Stomach (tissue), 4 donors: ENCODE measurements at regions not wholly inside any gene's neighbourhood (a gene's known extent, or its start where the extent isn't known, plus 50 kb on each side); places are given as distances from the start of the nearest gene placed in this dataset.
"Not testable (repeated sequence)": the region's sequence is repeated elsewhere in the genome, so short reads cannot be mapped to it uniquely, and the experiment has no call there.

ENCODE experiments used
- CTCF ChIP-seq, 7 experiments: fragments of 450-650 bp in 4 of 7; fragments of 200-600 bp in 3 of 7; sonication (generic) in 3 of 7; IDR thresholded peaks; one replicate each; pipeline ENCODE4 v1.5.1; 2016 to 2019; ENCODE audit warnings: antibody characterized with exemption in 7 of 7, control low read depth in 2 of 7, mild to moderate bottlenecking in 1 of 7
- EP300 ChIP-seq: sonication (generic); formaldehyde crosslinking; IDR thresholded peaks from one replicate; pipeline ENCODE4 v1.6.1; 2017; ENCODE audit warnings: antibody characterized with exemption
- POLR2A ChIP-seq, 4 donors: fragments of 450-650 bp; IDR thresholded peaks; one replicate each; pipeline ENCODE4 v1.6.1; 2016; ENCODE audit warnings: antibody characterized with exemption in 4 of 4, control low read depth in 2 of 4, mild to moderate bottlenecking in 1 of 4, moderate library complexity in 1 of 4

GRCh38 chr6:22376293-22376692, 79.5 kb upstream of the PRL start:
- not testable (repeated sequence) for TF ChIP-seq POLR2A (IDR thresholded peaks at IDR 0.05); CTCF (IDR thresholded peaks at IDR 0.05); EP300
